Karpas-422 (cell line): ENCODE measurements at regions not wholly inside any gene's neighbourhood (a gene's known extent, or its start where the extent isn't known, plus 50 kb on each side); places are given as distances from the start of the nearest gene placed in this dataset.
"Not testable (repeated sequence)": the region's sequence is repeated elsewhere in the genome, so short reads cannot be mapped to it uniquely, and the experiment has no call there.

Experiments
- DNase-seq: peaks from one replicate; pipeline ENCODE4 v3.0.0-alpha.2; 2015
- H2AFZ ChIP-seq: fragments of 200-600 bp; sonication (generic); 2 replicates; pipeline ENCODE4 v1.6.1; 2014; ENCODE audit warnings: antibody characterized with exemption, low read length, mixed read lengths
- H3K27ac ChIP-seq: fragments of 200-600 bp; sonication (generic); 2 replicates; pipeline ENCODE4 v1.5.1; 2014; ENCODE audit warnings: mild to moderate bottlenecking, low read length, moderate library complexity
- H3K27me3 ChIP-seq: fragments of 200-600 bp; sonication (generic); 2 replicates; pipeline ENCODE4 v1.6.1; 2014; ENCODE audit warnings: low read length, mixed read lengths
- H3K36me3 ChIP-seq: fragments of 200-600 bp; sonication (generic); 2 replicates; pipeline ENCODE4 v1.6.1; 2014; ENCODE audit warnings: low read length, mixed read lengths; ENCODE audit not compliant: insufficient read depth
- H3K4me1 ChIP-seq: fragments of 200-600 bp; sonication (generic); 2 replicates; pipeline ENCODE4 v1.6.1; 2014; ENCODE audit warnings: mild to moderate bottlenecking, low read length, mixed read lengths
- H3K4me2 ChIP-seq: fragments of 200-600 bp; sonication (generic); 2 replicates; pipeline ENCODE4 v1.6.1; 2014; ENCODE audit warnings: low read length, low read depth, mild to moderate bottlenecking; ENCODE audit not compliant: poor library complexity, severe bottlenecking
- H3K4me3 ChIP-seq: fragments of 200-600 bp; sonication (generic); 2 replicates; pipeline ENCODE4 v1.5.1; 2014; ENCODE audit warnings: mild to moderate bottlenecking, antibody characterized with exemption, low read length, mixed read lengths
- H3K79me2 ChIP-seq: fragments of 200-600 bp; sonication (generic); 2 replicates; pipeline ENCODE4 v1.6.1; 2014; ENCODE audit warnings: mild to moderate bottlenecking, low read length, mixed read lengths
- H3K9ac ChIP-seq: fragments of 200-600 bp; sonication (generic); 2 replicates; pipeline ENCODE4 v1.6.0; 2014; ENCODE audit warnings: low read length
- H3K9me2 ChIP-seq: fragments of 200-600 bp; sonication (generic), shearing (Covaris generic); replicated peaks from 2 replicates; pipeline ENCODE4 v1.6.0; 2014; ENCODE audit warnings: mild to moderate bottlenecking, low read length, moderate library complexity; ENCODE audit not compliant: insufficient read depth
- H3K9me3 ChIP-seq: fragments of 300-700, 200-600 bp; sonication (generic); 2 replicates; pipeline ENCODE4 v1.6.1; 2014; ENCODE audit warnings: low read length, mixed read lengths
- H4K20me1 ChIP-seq: fragments of 200-600 bp; sonication (generic); 2 replicates; pipeline ENCODE4 v1.6.1; 2014; ENCODE audit warnings: mild to moderate bottlenecking, antibody characterized with exemption, low read length, low read depth; ENCODE audit not compliant: insufficient read depth

DNA sequence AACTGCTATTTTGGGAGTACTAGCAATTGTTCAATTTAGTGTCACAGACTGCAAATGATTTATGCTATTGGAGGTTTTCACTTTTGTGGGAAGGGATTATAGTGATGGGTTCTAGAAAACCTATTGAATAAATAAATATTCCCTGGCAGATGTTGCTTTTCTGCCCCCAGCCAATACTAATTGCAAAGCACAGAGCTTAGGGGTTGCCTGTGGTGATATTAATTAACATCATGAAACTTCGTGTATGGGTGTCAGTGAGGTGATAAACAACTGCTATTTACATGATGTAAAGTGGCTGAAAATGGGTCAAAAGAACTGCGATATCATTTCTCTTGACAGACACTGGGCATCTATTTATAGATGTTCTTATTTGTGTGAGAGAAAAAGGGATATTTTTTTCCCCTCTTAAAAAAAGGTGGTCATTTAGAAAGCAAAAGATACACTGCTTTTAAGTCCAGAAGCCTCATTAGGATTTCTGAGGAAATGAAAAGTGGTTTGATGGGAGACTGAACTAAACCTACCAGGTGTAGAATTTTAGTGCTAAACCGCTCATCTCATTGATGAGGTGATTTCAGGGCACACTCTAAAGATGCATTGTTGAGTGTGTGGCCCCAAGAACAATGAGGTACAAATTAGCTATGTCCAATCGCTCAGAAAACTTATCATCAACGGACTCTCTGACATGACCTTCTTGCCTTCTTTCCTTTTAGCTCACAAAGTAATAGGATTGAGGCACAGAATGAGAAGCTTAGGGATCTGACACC is 116.7 kb upstream of the CHST9 start:
- H4K20me1 ChIP-seq, result no peaks in the 10 kb centered on the region
- DNase-seq, result no peak
- H3K9ac ChIP-seq, result no peak overlapping the region
- no peak overlapping the region for H2AFZ ChIP-seq
- H3K4me2 ChIP-seq, result no peak overlapping the region
- H3K9me3 ChIP-seq, result no peaks in the 10 kb centered on the region; the same call in 1 of the 2 replicates
- no peaks in the 10 kb centered on the region for H3K27me3 ChIP-seq
- no peak overlapping the region for H3K27ac ChIP-seq
- no peaks in the 10 kb centered on the region for H3K4me1 ChIP-seq
- H3K79me2 ChIP-seq, result no peaks in the 10 kb centered on the region
- H3K9me2 ChIP-seq, result no peaks in the 10 kb centered on the region
- H3K4me3 ChIP-seq, result no peak overlapping the region
- H3K36me3 ChIP-seq, result no peaks in the 10 kb centered on the region

DNA sequence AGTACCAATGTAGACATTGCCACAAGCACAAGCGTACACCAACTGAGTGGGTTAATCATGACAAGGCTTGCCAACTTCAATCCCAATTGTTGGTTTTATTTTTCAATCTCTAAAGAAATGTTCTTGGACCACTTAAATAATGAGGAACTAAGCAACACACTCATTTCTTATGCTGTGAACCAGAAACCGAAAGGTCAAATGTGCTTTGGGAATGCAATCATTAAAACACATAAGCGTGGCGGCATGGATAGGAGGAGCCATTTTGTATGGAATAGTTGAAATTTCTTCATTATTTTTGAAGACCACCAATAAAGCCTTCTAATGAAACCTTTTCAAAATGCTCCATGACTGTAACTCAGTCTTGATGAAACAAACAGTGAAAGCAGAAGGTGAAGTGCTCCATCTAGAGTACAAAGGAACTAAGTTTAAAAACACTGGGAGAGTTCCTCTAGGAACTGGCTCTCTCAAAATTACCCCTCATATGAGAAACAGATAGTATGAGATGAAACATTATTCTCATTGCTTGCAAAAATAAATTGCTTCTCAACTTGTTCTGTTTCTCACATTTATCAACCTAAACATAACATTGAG is 113.2 kb upstream of the CHST9 start:
- no peak overlapping the region for H2AFZ ChIP-seq
- H4K20me1 ChIP-seq, result no peaks in the 10 kb centered on the region
- no peaks in the 10 kb centered on the region for H3K36me3 ChIP-seq
- H3K9me2 ChIP-seq, result no peaks in the 10 kb centered on the region
- H3K9me3 ChIP-seq, result no peaks in the 10 kb centered on the region
- H3K79me2 ChIP-seq, result no peaks in the 10 kb centered on the region
- H3K4me2 ChIP-seq, result no peak overlapping the region
- DNase-seq, result no peak
- H3K27ac ChIP-seq, result no peak overlapping the region
- no peak overlapping the region for H3K9ac ChIP-seq
- H3K4me3 ChIP-seq, result no peak overlapping the region
- H3K4me1 ChIP-seq, result no peaks in the 10 kb centered on the region
- no peaks in the 10 kb centered on the region for H3K27me3 ChIP-seq

DNA sequence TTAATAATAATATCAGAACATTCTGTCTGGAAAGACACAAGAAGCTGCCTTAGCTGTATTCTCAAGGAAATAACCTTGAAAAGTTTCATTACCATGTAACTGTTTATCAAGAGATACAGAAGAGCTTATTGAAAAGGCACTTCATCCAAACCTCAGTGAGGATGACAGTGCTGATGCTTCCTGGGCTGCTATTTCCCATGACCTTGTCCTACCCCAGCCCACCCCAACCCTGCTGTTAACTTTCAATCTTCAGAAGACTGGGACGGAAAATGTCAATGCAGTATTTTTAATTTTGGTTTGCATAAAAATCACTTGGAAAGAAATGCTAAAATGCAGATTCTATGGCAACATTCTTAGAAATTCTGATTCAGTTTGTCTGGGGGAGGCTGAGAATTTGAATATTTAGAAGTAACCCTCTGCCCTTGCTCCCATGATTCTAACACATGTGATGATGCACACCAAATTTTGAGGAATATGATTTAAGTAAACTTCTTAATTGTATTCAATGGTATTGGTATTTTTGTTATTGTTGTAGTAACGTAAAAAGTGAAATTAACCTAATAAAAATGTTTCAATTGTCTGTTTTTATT is 101.0 kb upstream of the CHST9 start:
- H3K27me3 ChIP-seq, H3K4me1 ChIP-seq, H3K4me3 ChIP-seq, H3K27ac ChIP-seq, H4K20me1 ChIP-seq, H3K9ac ChIP-seq, H3K79me2 ChIP-seq, DNase-seq, H2AFZ ChIP-seq, H3K4me2 ChIP-seq, H3K36me3 ChIP-seq, H3K9me2 ChIP-seq, H3K9me3 ChIP-seq: not testable (repeated sequence)

DNA sequence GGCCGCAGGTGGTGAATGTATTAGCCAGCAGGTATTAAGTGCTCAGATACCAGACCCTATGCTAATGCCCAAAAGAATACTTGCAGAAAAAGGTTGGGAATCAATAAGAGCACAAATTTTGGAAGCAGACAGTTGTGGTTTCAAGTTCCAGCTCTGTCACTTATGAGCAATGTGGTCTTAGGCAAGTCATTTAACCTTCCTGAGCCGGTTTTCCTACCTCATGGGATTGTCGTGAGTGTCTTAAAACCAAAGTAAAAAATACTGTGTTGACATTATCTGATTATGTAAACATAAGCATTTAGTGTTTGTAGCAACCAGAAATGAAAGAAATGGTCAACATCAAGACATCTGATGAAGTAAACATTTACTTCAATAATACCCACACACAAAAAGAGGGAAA is 93.0 kb upstream of the CHST9 start:
- no peak overlapping the region for H3K27ac ChIP-seq
- H3K79me2 ChIP-seq, result no peaks in the 10 kb centered on the region
- no peak overlapping the region for H3K4me3 ChIP-seq
- no peaks in the 10 kb centered on the region for H3K4me1 ChIP-seq
- no peak for DNase-seq
- H2AFZ ChIP-seq, result no peak overlapping the region
- H3K9ac ChIP-seq, result no peak overlapping the region
- no peaks in the 10 kb centered on the region for H4K20me1 ChIP-seq
- H3K9me2 ChIP-seq, result no peaks in the 10 kb centered on the region
- peaks cover 4% of the 10 kb centered on the region; the same call in 1 of the 2 replicates for H3K9me3 ChIP-seq
- no peaks in the 10 kb centered on the region for H3K36me3 ChIP-seq
- H3K27me3 ChIP-seq, result no peaks in the 10 kb centered on the region
- no peak overlapping the region for H3K4me2 ChIP-seq

DNA sequence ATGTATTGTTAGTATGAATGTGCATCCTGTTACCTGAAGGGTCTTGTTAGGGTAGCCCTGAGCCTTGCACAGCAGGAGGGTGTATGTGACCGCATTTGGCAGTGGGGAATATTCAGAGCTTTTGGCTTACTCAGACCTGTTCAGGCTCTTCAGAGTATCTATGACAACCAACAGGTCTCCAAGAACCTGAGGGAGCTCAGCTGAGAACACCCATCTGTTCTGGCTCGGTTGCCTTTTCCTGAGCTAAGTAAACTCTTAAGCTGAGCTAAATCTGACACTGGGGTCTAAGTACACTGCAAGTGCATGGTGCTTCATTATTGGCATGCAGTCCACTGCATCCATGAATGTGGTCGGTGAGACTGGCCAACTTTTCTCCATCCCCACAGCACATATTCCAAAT is 92.4 kb upstream of the CHST9 start:
- Histone ChIP-seq H3K27me3 (no peaks in the 10 kb centered on the region), H3K4me3 (no peak overlapping the region), H3K9me3 (peaks cover 4% of the 10 kb centered on the region; the same call in 1 of the 2 replicates), H3K79me2 (no peaks in the 10 kb centered on the region), H3K9me2 (no peaks in the 10 kb centered on the region), H3K9ac (no peak overlapping the region), H3K27ac (no peak overlapping the region), H3K4me1 (no peaks in the 10 kb centered on the region), H4K20me1 (no peaks in the 10 kb centered on the region), H3K4me2 (no peak overlapping the region), H2AFZ (no peak overlapping the region), H3K36me3 (no peaks in the 10 kb centered on the region)
- DNase-seq, result no peak

DNA sequence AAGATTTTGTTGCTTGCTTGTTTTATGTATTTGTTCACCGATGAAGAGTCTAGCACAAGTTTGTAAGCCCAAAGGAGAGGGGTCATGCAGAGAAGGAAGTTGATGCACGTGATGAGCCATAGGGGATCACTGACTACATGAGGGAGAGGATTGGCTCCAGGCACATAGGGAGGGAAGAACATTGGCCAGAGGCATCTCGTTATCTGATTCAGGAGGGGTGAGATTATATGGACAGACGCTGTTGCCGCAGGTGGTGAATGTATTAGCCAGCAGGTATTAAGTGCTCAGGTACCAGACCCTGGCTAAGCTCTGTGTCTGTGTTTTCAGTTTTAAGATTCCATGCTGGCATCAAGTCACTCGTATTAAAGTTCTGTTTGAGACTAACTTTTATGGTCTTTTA is 91.8 kb upstream of the CHST9 start:
- Histone ChIP-seq H3K36me3 (no peaks in the 10 kb centered on the region), H3K79me2 (no peaks in the 10 kb centered on the region), H3K27me3 (no peaks in the 10 kb centered on the region), H3K4me3 (no peak overlapping the region), H3K9me3 (peaks cover 4% of the 10 kb centered on the region; the same call in 1 of the 2 replicates), H3K9ac (no peak overlapping the region), H3K9me2 (no peaks in the 10 kb centered on the region), H3K27ac (no peak overlapping the region), H3K4me1 (no peaks in the 10 kb centered on the region), H3K4me2 (no peak overlapping the region), H2AFZ (no peak overlapping the region), H4K20me1 (no peaks in the 10 kb centered on the region)
- DNase-seq, result no peak

DNA sequence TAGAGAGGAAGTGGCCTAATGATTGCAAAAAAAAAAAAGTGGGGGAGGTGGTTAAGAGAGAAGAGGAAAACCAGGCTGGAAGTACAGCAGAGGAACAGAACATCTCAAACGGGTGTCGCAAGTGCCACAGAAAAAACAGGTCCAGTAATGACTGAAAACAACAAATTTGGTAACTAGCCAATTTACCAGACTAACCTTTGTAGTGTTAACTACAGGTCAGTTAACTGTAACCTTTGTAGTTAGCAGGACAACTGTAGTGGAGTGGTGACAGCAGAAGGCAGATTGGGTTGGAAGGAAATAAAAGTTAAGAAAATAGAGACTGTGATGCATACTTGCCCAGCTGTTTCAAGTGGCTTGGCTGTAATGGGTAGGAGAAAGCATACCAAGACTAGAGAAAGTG is 91.4 kb upstream of the CHST9 start:
- Histone ChIP-seq H3K9ac (no peak overlapping the region), H3K4me2 (no peak overlapping the region), H3K36me3 (no peaks in the 10 kb centered on the region), H3K9me2 (no peaks in the 10 kb centered on the region), H3K9me3 (peaks cover 4% of the 10 kb centered on the region; the same call in 1 of the 2 replicates), H3K27me3 (no peaks in the 10 kb centered on the region), H2AFZ (no peak overlapping the region), H4K20me1 (no peaks in the 10 kb centered on the region), H3K4me3 (no peak overlapping the region), H3K27ac (no peak overlapping the region), H3K79me2 (no peaks in the 10 kb centered on the region), H3K4me1 (no peaks in the 10 kb centered on the region)
- DNase-seq, result no peak

DNA sequence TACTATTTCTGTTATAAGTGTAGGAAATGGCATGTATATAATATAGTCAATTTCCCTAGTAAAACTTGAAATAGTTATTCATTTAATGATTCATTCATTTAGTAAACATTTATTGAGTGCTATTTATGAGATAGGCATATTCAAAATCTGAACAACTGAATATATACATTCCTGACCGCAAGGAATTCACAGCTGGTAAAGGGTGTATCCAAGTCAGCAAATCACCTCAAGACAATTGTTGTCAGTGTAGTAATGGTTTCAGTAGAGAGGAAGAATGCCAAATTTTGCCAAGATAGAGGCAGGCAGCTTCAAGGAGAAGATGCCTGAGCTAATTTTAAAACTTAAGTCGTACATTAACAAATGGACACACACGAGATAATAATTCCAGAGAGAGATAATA is 89.8 kb upstream of the CHST9 start:
- Histone ChIP-seq H3K27me3 (no peaks in the 10 kb centered on the region), H4K20me1 (no peaks in the 10 kb centered on the region), H3K36me3 (no peaks in the 10 kb centered on the region), H3K27ac (no peak overlapping the region), H3K4me1 (no peaks in the 10 kb centered on the region), H3K9me3 (peaks cover 4% of the 10 kb centered on the region; the same call in 1 of the 2 replicates), H3K4me3 (no peak overlapping the region), H2AFZ (no peak overlapping the region), H3K79me2 (no peaks in the 10 kb centered on the region), H3K9me2 (no peaks in the 10 kb centered on the region), H3K9ac (no peak overlapping the region), H3K4me2 (no peak overlapping the region)
- DNase-seq, result no peak
